ENCODE measurements at regions not wholly inside any gene's neighbourhood (a gene's known extent, or its start where the extent isn't known, plus 50 kb on each side); places are given as distances from the start of the nearest gene placed in this dataset.

GRCh38 chr16:16830401-16830800, 451.5 kb downstream of the NPIPA7 start (continued):
- TF ChIP-seq ZBTB43 (CRISPR knock-in tag; IDR thresholded peaks at IDR 0.05) (no peak), SMAD4 (CRISPR knock-in tag; IDR thresholded peaks at IDR 0.05) (no peak), AFF4 (CRISPR knock-in tag; IDR thresholded peaks at IDR 0.05; ENCODE audit: borderline replicate concordance) (no peak)

GRCh38 chr16:16830973-16831372, 452.0 kb downstream of the NPIPA7 start:
- Mint-ChIP-seq H3K4me3 (no peak overlapping the region), H3K4me1 (peaks cover 16% of the 10 kb centered on the region), H3K27ac (no peak overlapping the region), H3K27me3 (ENCODE audit: low read depth) (peaks cover 7% of the 10 kb centered on the region; the same call in 1 of the 2 replicates), H3K36me3 (peaks cover 6% of the 10 kb centered on the region), H3K9me3 (peaks cover 21% of the 10 kb centered on the region)
- POLR2A ChIA-PET: no interaction called here
- DNase-seq (ENCODE audit: low spot score) (no peak), ATAC-seq (no peak)
- CTCF ChIA-PET: interaction anchor here (0.8 to 1.0 kb wide), 2 partner anchors 30 to 51 kb away, joined by 3 read pairs; no protein-coding TSS in a partner anchor
- TF ChIP-seq OVOL2 (CRISPR knock-in tag; IDR thresholded peaks at IDR 0.05; ENCODE audit: borderline replicate concordance): no peak
- no peak for TF ChIP-seq PRRX2 (CRISPR knock-in tag; IDR thresholded peaks at IDR 0.05)

- CTCF ChIA-PET: interaction anchor here (1.0 kb wide), 1 partner anchor 26 kb away, joined by 3 read pairs; no protein-coding TSS in a partner anchor
- Mint-ChIP-seq H3K4me3 (no peak overlapping the region), H3K27ac (no peak overlapping the region), H3K27me3 (ENCODE audit: low read depth) (peaks cover 7% of the 10 kb centered on the region; the same call in 1 of the 2 replicates), H3K4me1 (peaks cover 15% of the 10 kb centered on the region), H3K36me3 (peaks cover 5% of the 10 kb centered on the region), H3K9me3 (peaks cover 20% of the 10 kb centered on the region)
- DNase-seq (ENCODE audit: low spot score) (no peak), ATAC-seq (no peak)
- POLR2A ChIA-PET: no interaction called here
- no peak for TF ChIP-seq ATF3 (CRISPR knock-in tag; conservative IDR thresholded peaks at IDR 0.05)
- no peak for TF ChIP-seq FOXJ3 (CRISPR knock-in tag; IDR thresholded peaks at IDR 0.05; ENCODE audit: borderline replicate concordance)
- no peak for TF ChIP-seq CBFB (CRISPR knock-in tag; IDR thresholded peaks at IDR 0.05; ENCODE audit: low read depth)
- no peak for TF ChIP-seq ATF6 (CRISPR knock-in tag; IDR thresholded peaks at IDR 0.05)
These were observed 454.2 kb downstream of the NPIPA7 start for GRCh38 chr16:16833165-16833564.

GRCh38 chr16:16850274-16850673, 471.3 kb downstream of the NPIPA7 start:
- ChIA-PET CTCF (no interaction called here), POLR2A (no interaction called here)
- Mint-ChIP-seq H3K36me3 (peaks cover 5% of the 10 kb centered on the region; the same call in 1 of the 2 replicates), H3K27me3 (ENCODE audit: low read depth) (no peaks in the 10 kb centered on the region; the same call in 1 of the 2 replicates), H3K4me1 (no peaks in the 10 kb centered on the region), H3K27ac (no peak overlapping the region), H3K4me3 (no peak overlapping the region), H3K9me3 (peaks cover 4% of the 10 kb centered on the region; the same call in 1 of the 2 replicates)
- ATAC-seq (no peak), DNase-seq (ENCODE audit: low spot score) (no peak)
- no peak for TF ChIP-seq CTCF (IDR thresholded peaks at IDR 0.05)

All from WTC11 (cell line).